ENCODE measurements at regions not wholly inside any gene's neighbourhood (a gene's known extent, or its start where the extent isn't known, plus 50 kb on each side); places are given as distances from the start of the nearest gene placed in this dataset.
"Not testable (repeated sequence)": the region's sequence is repeated elsewhere in the genome, so short reads cannot be mapped to it uniquely, and the experiment has no call there.

- H3K9me3 ChIP-seq (ENCODE audit: low read length); H3K36me3 ChIP-seq (ENCODE audit: insufficient read depth, low read length); H2AFZ ChIP-seq (ENCODE audit: low read length); H3K27ac ChIP-seq (ENCODE audit: low read depth, low read length, poor library complexity, severe bottlenecking); POLR2A ChIA-PET; H3K4me3 ChIP-seq (ENCODE audit: low read depth, low read length, poor library complexity, severe bottlenecking); H3K4me1 ChIP-seq (ENCODE audit: insufficient read depth, low read length, poor library complexity, severe bottlenecking); CTCF ChIA-PET (ENCODE audit: unreplicated experiment); H4K20me1 ChIP-seq (ENCODE audit: insufficient read depth, low read length); BruUV-seq (replicated peaks); H3K4me2 ChIP-seq (ENCODE audit: low read length); H3K9me2 ChIP-seq (ENCODE audit: insufficient read depth, low read length); DNase-seq (ENCODE audit: low spot score); intact Hi-C loops (cut with micrococcal nuclease; ENCODE audit: unreplicated experiment); H3K79me2 ChIP-seq (ENCODE audit: insufficient read depth, low read depth, low read length): not testable (repeated sequence)
Observed at GRCh38 chr2:110308728-110309127, 96.4 kb upstream of the MTLN start.

- DNase-seq (ENCODE audit: low spot score); H3K9me3 ChIP-seq (ENCODE audit: low read length); BruUV-seq (replicated peaks); POLR2A ChIA-PET; H3K36me3 ChIP-seq (ENCODE audit: insufficient read depth, low read length); H4K20me1 ChIP-seq (ENCODE audit: insufficient read depth, low read length); intact Hi-C loops (cut with micrococcal nuclease; ENCODE audit: unreplicated experiment); H3K79me2 ChIP-seq (ENCODE audit: insufficient read depth, low read depth, low read length); H3K4me2 ChIP-seq (ENCODE audit: low read length); H3K4me1 ChIP-seq (ENCODE audit: insufficient read depth, low read length, poor library complexity, severe bottlenecking); H3K27ac ChIP-seq (ENCODE audit: low read depth, low read length, poor library complexity, severe bottlenecking); H3K4me3 ChIP-seq (ENCODE audit: low read depth, low read length, poor library complexity, severe bottlenecking); H2AFZ ChIP-seq (ENCODE audit: low read length); H3K9me2 ChIP-seq (ENCODE audit: insufficient read depth, low read length); CTCF ChIA-PET (ENCODE audit: unreplicated experiment): not testable (repeated sequence)
Observed at GRCh38 chr2:110292807-110293206, 80.5 kb upstream of the MTLN start.

GRCh38 chr2:110291909-110292579 lies 79.7 kb upstream of the MTLN start:
- H2AFZ ChIP-seq (ENCODE audit: low read length); H3K4me1 ChIP-seq (ENCODE audit: insufficient read depth, low read length, poor library complexity, severe bottlenecking); H3K4me2 ChIP-seq (ENCODE audit: low read length); BruUV-seq (replicated peaks); intact Hi-C loops (cut with micrococcal nuclease; ENCODE audit: unreplicated experiment); H3K4me3 ChIP-seq (ENCODE audit: low read depth, low read length, poor library complexity, severe bottlenecking); DNase-seq (ENCODE audit: low spot score); H3K9me2 ChIP-seq (ENCODE audit: insufficient read depth, low read length); H3K79me2 ChIP-seq (ENCODE audit: insufficient read depth, low read depth, low read length); H3K36me3 ChIP-seq (ENCODE audit: insufficient read depth, low read length); H4K20me1 ChIP-seq (ENCODE audit: insufficient read depth, low read length); CTCF ChIA-PET (ENCODE audit: unreplicated experiment); POLR2A ChIA-PET; H3K27ac ChIP-seq (ENCODE audit: low read depth, low read length, poor library complexity, severe bottlenecking); H3K9me3 ChIP-seq (ENCODE audit: low read length): not testable (repeated sequence)

GRCh38 chr2:110287817-110288216 lies 75.5 kb upstream of the MTLN start:
- not testable (repeated sequence) for H3K27ac ChIP-seq (ENCODE audit: low read depth, low read length, poor library complexity, severe bottlenecking); BruUV-seq (replicated peaks)

GRCh38 chr2:110287253-110287652 lies 74.9 kb upstream of the MTLN start:
- H3K36me3 ChIP-seq (ENCODE audit: insufficient read depth, low read length); POLR2A ChIA-PET; H3K4me3 ChIP-seq (ENCODE audit: low read depth, low read length, poor library complexity, severe bottlenecking); H3K79me2 ChIP-seq (ENCODE audit: insufficient read depth, low read depth, low read length); BruUV-seq (replicated peaks); H4K20me1 ChIP-seq (ENCODE audit: insufficient read depth, low read length); H3K9me2 ChIP-seq (ENCODE audit: insufficient read depth, low read length); CTCF ChIA-PET (ENCODE audit: unreplicated experiment); H3K9me3 ChIP-seq (ENCODE audit: low read length); intact Hi-C loops (cut with micrococcal nuclease; ENCODE audit: unreplicated experiment); H3K27ac ChIP-seq (ENCODE audit: low read depth, low read length, poor library complexity, severe bottlenecking); H2AFZ ChIP-seq (ENCODE audit: low read length); H3K4me1 ChIP-seq (ENCODE audit: insufficient read depth, low read length, poor library complexity, severe bottlenecking); H3K4me2 ChIP-seq (ENCODE audit: low read length); DNase-seq (ENCODE audit: low spot score): not testable (repeated sequence)

More at GRCh38 chr2:110287817-110288216, 75.5 kb upstream of the MTLN start:
- H3K36me3 ChIP-seq (ENCODE audit: insufficient read depth, low read length); H3K4me1 ChIP-seq (ENCODE audit: insufficient read depth, low read length, poor library complexity, severe bottlenecking); POLR2A ChIA-PET; H3K4me3 ChIP-seq (ENCODE audit: low read depth, low read length, poor library complexity, severe bottlenecking); DNase-seq (ENCODE audit: low spot score); H2AFZ ChIP-seq (ENCODE audit: low read length); CTCF ChIA-PET (ENCODE audit: unreplicated experiment); intact Hi-C loops (cut with micrococcal nuclease; ENCODE audit: unreplicated experiment); H3K9me2 ChIP-seq (ENCODE audit: insufficient read depth, low read length); H3K79me2 ChIP-seq (ENCODE audit: insufficient read depth, low read depth, low read length); H4K20me1 ChIP-seq (ENCODE audit: insufficient read depth, low read length); H3K9me3 ChIP-seq (ENCODE audit: low read length); H3K4me2 ChIP-seq (ENCODE audit: low read length): not testable (repeated sequence)

- H3K4me3 ChIP-seq (ENCODE audit: low read depth, low read length, poor library complexity, severe bottlenecking); H3K79me2 ChIP-seq (ENCODE audit: insufficient read depth, low read depth, low read length); H3K36me3 ChIP-seq (ENCODE audit: insufficient read depth, low read length); CTCF ChIA-PET (ENCODE audit: unreplicated experiment); BruUV-seq (replicated peaks); H3K9me2 ChIP-seq (ENCODE audit: insufficient read depth, low read length); intact Hi-C loops (cut with micrococcal nuclease; ENCODE audit: unreplicated experiment); H3K4me2 ChIP-seq (ENCODE audit: low read length); H3K27ac ChIP-seq (ENCODE audit: low read depth, low read length, poor library complexity, severe bottlenecking); DNase-seq (ENCODE audit: low spot score); H4K20me1 ChIP-seq (ENCODE audit: insufficient read depth, low read length); H3K9me3 ChIP-seq (ENCODE audit: low read length); H2AFZ ChIP-seq (ENCODE audit: low read length); H3K4me1 ChIP-seq (ENCODE audit: insufficient read depth, low read length, poor library complexity, severe bottlenecking); POLR2A ChIA-PET: not testable (repeated sequence)
Observed at GRCh38 chr2:110285002-110285401, 72.7 kb upstream of the MTLN start.

- H3K4me3 ChIP-seq (ENCODE audit: low read depth, low read length, poor library complexity, severe bottlenecking); H3K79me2 ChIP-seq (ENCODE audit: insufficient read depth, low read depth, low read length); H3K9me3 ChIP-seq (ENCODE audit: low read length); H2AFZ ChIP-seq (ENCODE audit: low read length); H3K27ac ChIP-seq (ENCODE audit: low read depth, low read length, poor library complexity, severe bottlenecking); DNase-seq (ENCODE audit: low spot score); H3K4me1 ChIP-seq (ENCODE audit: insufficient read depth, low read length, poor library complexity, severe bottlenecking); H3K4me2 ChIP-seq (ENCODE audit: low read length); H3K36me3 ChIP-seq (ENCODE audit: insufficient read depth, low read length); intact Hi-C loops (cut with micrococcal nuclease; ENCODE audit: unreplicated experiment); H4K20me1 ChIP-seq (ENCODE audit: insufficient read depth, low read length); CTCF ChIA-PET (ENCODE audit: unreplicated experiment); POLR2A ChIA-PET; H3K9me2 ChIP-seq (ENCODE audit: insufficient read depth, low read length); BruUV-seq (replicated peaks): not testable (repeated sequence)
Observed at GRCh38 chr2:110280804-110281203, 68.5 kb upstream of the MTLN start.

All from OCI-LY7 (cell line).